GM18861 (cell line): ENCODE measurements at regions not wholly inside any gene's neighbourhood (a gene's known extent, or its start where the extent isn't known, plus 50 kb on each side); places are given as distances from the start of the nearest gene placed in this dataset.
A peak's percentile ranks its signal among the peaks of the same experiment; 100 is the strongest.

Experiments
- ATAC-seq: cut with Tn5 transposase; IDR thresholded peaks from one replicate; pipeline ENCODE4 v1.9.1; 2021; ENCODE audit not compliant: unreplicated experiment

GRCh38 chr9:16153741-16154140, 600.9 kb downstream of the CCDC171 start:
- ATAC-seq, result no peak

GRCh38 chr9:16154521-16155078, 601.8 kb downstream of the CCDC171 start:
- ATAC-seq, result no peak

- no peak for ATAC-seq
Observed at GRCh38 chr9:16155878-16156277, 603.0 kb downstream of the CCDC171 start.

- no peak for ATAC-seq
Observed at GRCh38 chr9:16157216-16157615, 604.4 kb downstream of the CCDC171 start.

GRCh38 chr9:16157651-16158050, 604.8 kb downstream of the CCDC171 start:
- ATAC-seq, result no peak

- no peak for ATAC-seq
Observed at GRCh38 chr9:16158093-16158492, 605.2 kb downstream of the CCDC171 start.

- ATAC-seq, result no peak
Observed at GRCh38 chr9:16161483-16161882, 608.6 kb downstream of the CCDC171 start.

- ATAC-seq, result no peak
Observed at GRCh38 chr9:16170119-16170518, 617.3 kb downstream of the CCDC171 start.

GRCh38 chr9:16171911-16172310, 619.1 kb downstream of the CCDC171 start:
- ATAC-seq, result no peak

GRCh38 chr9:16172796-16173195, 620.0 kb downstream of the CCDC171 start:
- no peak for ATAC-seq

GRCh38 chr9:16174915-16175314, 622.1 kb downstream of the CCDC171 start:
- no peak for ATAC-seq

GRCh38 chr9:16175461-16175860, 622.6 kb downstream of the CCDC171 start:
- ATAC-seq, result no peak

- no peak for ATAC-seq
Observed at GRCh38 chr9:16178294-16178693, 625.5 kb downstream of the CCDC171 start.

GRCh38 chr9:16179566-16179965, 626.7 kb downstream of the CCDC171 start:
- no peak for ATAC-seq

- no peak for ATAC-seq
Observed at GRCh38 chr9:16180091-16180490, 627.2 kb downstream of the CCDC171 start.

GRCh38 chr9:16180546-16180945, 627.7 kb downstream of the CCDC171 start:
- no peak for ATAC-seq

- no peak for ATAC-seq
Observed at GRCh38 chr9:16181539-16181938, 628.7 kb downstream of the CCDC171 start.

GRCh38 chr9:16182784-16183183, 629.9 kb downstream of the CCDC171 start:
- ATAC-seq, result no peak

GRCh38 chr9:16184964-16185646, 632.3 kb downstream of the CCDC171 start:
- no peak for ATAC-seq

- no peak for ATAC-seq
Observed at GRCh38 chr9:16191191-16191590, 638.3 kb downstream of the CCDC171 start.

GRCh38 chr9:16191691-16192402, 639.0 kb downstream of the CCDC171 start:
- peak; percentile 67 for ATAC-seq

- ATAC-seq, result no peak
Observed at GRCh38 chr9:16192403-16193017, 639.7 kb downstream of the CCDC171 start.
